HL-60 (cell line): ENCODE measurements at regions not wholly inside any gene's neighbourhood (a gene's known extent, or its start where the extent isn't known, plus 50 kb on each side); places are given as distances from the start of the nearest gene placed in this dataset.

Experiments
- DNase-seq, 2 experiments: peaks; one replicate each; pipeline ENCODE4 v3.0.0-alpha.2; 2010 to 2020; ENCODE audit warnings: low read depth in 1 of 2, low spot score in 1 of 2
- H3K27ac ChIP-seq: fragments of 250-450 bp; sonication (Bioruptor Pico); replicated peaks from 2 replicates; pipeline ENCODE4 v1.5.1; 2020; ENCODE audit warnings: mild to moderate bottlenecking, moderate library complexity
- H3K27me3 ChIP-seq: fragments of 250-450 bp; sonication (Bioruptor Pico); 2 replicates; pipeline ENCODE4 v1.5.1; 2021; ENCODE audit warnings: mild to moderate bottlenecking, moderate library complexity; ENCODE audit not compliant: insufficient read depth, poor library complexity, severe bottlenecking
- H3K4me3 ChIP-seq: replicated peaks from 2 replicates; pipeline ENCODE4 v1.5.1; 2011; ENCODE audit warnings: mild to moderate bottlenecking, control low read depth, low read length; ENCODE audit not compliant: insufficient read depth
- CTCF ChIP-seq: IDR thresholded peaks from one replicate; pipeline ENCODE4 v1.5.1; 2011; ENCODE audit warnings: low read length, control low read depth, inconsistent platforms; ENCODE audit not compliant: insufficient read depth
- GABPA ChIP-seq: IDR thresholded peaks from 2 replicates; pipeline ENCODE4 v1.6.1; 2012; ENCODE audit warnings: low read depth
- POLR2AphosphoS5 ChIP-seq: IDR thresholded peaks from 2 replicates; pipeline ENCODE4 v1.6.1; 2012; ENCODE audit warnings: low read depth
- REST ChIP-seq: IDR thresholded peaks from 2 replicates; pipeline ENCODE4 v1.6.1; 2012; ENCODE audit warnings: low read depth; ENCODE audit not compliant: insufficient replicate concordance
- SPI1 ChIP-seq: IDR thresholded peaks from 2 replicates; pipeline ENCODE4 v1.6.1; 2012; ENCODE audit warnings: low read depth, mild to moderate bottlenecking, borderline replicate concordance

GRCh38 chr18:22314001-22314400 lies 103.7 kb downstream of the CTAGE1 start:
- Histone ChIP-seq H3K4me3 (no peak overlapping the region), H3K27me3 (no peaks in the 10 kb centered on the region), H3K27ac (no peak overlapping the region)
- TF ChIP-seq REST (no peak), POLR2AphosphoS5 (no peak), GABPA (no peak), SPI1 (no peak), CTCF (no peak)
- no peak for DNase-seq

GRCh38 chr18:22311301-22311700 lies 106.4 kb downstream of the CTAGE1 start:
- TF ChIP-seq GABPA = no peak
- TF ChIP-seq REST = no peak
- H3K27ac ChIP-seq = no peak overlapping the region
- no peak overlapping the region for H3K4me3 ChIP-seq
- H3K27me3 ChIP-seq = no peaks in the 10 kb centered on the region
- DNase-seq = no peak

- no peaks in the 10 kb centered on the region for H3K27me3 ChIP-seq
- no peak overlapping the region for H3K4me3 ChIP-seq
- no peak for TF ChIP-seq SPI1
- no peak for TF ChIP-seq CTCF
- TF ChIP-seq GABPA = no peak
- no peak for TF ChIP-seq POLR2AphosphoS5
- no peak for TF ChIP-seq REST
- no peak for DNase-seq
- no peak overlapping the region for H3K27ac ChIP-seq
Measured at GRCh38 chr18:22309191-22309590, 108.5 kb downstream of the CTAGE1 start.

- Histone ChIP-seq H3K4me3 (no peak overlapping the region), H3K27ac (no peak overlapping the region), H3K27me3 (no peaks in the 10 kb centered on the region)
- TF ChIP-seq CTCF = no peak
- peak; percentile 100 for TF ChIP-seq SPI1
- DNase-seq = peak in 1 of 2 experiments; percentile 88
Measured at GRCh38 chr18:22307528-22307927, 110.2 kb downstream of the CTAGE1 start.
